ENCODE measurements at regions not wholly inside any gene's neighbourhood (a gene's known extent, or its start where the extent isn't known, plus 50 kb on each side); places are given as distances from the start of the nearest gene placed in this dataset.

DNA sequence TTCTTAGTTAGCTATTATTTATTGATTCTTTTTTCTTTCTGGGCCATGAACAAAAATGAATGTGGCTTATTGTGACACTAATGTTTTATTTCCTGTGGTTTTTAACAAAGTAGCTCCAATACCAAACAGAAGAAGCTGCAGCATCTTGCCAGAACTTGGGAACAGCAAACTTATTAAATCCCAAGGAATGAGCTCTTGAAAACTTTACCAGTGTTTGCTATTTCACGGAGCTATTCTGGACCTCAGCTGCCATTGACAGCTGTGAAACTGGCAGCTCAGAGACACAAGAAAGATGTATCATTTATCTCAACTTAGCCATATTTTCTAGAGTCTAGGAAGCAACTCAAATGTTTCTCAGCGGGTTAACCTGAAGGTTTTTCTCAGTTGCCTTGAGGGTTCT, 91.0 kb upstream of the NEUROD1 start:
- no peak for DNase-seq

DNA sequence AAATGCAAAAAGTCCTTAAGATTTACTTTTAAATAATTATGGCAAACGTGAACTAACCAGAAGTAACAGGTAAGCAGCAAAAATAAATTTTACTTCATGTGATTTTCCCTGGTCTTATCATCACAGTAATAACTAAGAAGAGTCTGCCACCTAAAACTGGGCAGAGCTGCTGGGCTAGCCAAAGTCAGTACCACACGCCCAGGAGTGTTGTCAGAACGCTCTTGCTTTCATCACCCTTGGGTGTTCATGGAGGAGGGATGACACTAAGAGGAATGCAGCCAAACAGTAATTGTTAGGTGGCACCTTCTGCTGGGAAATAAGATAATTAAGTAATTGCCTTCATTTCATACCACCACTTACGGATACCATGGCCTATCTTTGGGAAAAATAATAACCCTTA, 92.0 kb upstream of the NEUROD1 start:
- DNase-seq: no peak

DNA sequence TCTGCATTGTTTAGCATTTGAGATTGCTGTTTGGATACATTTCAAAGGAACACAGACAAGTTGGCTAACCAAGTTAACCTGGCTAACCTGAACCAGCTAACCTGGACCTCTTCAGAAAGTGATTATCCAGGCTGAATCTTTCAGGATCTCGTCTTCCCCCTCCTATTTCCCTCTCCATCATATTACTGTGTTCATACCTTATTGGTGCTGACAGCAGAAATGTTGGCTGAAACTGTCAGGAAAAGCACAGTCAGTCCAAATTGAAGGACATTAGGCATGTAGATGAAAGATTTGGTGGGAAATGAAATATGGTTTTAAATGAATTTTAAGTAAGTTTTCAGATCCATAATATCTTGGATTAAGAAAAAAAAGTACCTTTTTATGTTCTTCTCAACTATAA, 92.5 kb upstream of the NEUROD1 start:
- DNase-seq: no peak

DNA sequence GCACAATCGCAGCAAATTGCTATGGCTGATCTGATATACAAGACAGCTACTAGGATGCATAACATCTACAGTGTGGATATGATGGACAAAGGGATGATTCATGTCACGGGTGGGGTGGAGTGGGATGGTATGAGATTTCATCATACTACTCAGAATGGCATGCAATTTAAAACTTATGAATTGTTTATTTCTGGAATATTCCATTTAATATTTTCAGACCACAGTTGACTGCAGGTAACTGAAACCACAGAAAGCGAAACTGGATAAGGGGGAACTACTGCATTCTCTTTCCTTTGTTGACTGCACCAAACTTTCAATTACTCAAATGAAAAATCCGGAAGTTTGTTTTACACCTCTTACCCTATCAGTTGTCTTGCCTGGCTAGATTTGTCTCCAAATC, 94.4 kb upstream of the NEUROD1 start:
- DNase-seq: no peak

DNA sequence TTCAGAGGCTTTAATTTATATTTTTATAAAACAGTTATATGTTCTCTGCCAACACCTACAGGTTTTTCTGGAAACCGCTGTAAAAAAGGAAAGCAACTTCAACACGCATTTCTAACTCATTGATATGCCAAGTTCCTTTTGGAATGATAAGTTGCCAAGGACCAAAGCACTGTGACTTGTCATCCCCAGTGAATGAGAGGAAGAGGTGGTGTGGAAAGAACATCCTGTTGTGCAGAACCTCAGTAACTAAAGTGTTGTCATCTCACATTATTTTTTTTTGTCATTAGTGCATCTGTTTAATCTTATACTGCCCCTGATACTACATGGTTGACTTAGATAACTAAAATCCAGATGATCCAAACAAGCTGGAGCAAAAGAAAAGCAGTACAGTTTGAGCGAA, 96.0 kb upstream of the NEUROD1 start:
- no peak for DNase-seq

DNA sequence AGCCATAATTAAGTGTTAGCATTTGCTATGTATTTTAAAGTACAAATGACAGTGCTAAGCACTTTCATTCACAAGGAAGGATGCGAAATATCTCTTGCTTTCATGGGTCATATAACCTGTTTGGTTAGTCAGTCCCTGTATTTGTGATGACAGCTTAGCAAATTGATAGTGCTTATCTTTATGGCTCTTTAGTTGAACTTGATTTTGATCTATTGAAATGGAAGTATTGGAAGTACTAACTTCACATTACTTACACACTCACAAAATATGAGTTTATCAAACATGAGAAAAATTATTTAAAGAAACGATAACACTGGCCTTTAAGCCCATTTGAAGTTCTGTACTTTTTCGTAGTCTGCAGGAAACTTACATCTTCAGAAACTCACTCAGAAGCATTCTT, 97.4 kb upstream of the NEUROD1 start:
- DNase-seq: no peak

DNA sequence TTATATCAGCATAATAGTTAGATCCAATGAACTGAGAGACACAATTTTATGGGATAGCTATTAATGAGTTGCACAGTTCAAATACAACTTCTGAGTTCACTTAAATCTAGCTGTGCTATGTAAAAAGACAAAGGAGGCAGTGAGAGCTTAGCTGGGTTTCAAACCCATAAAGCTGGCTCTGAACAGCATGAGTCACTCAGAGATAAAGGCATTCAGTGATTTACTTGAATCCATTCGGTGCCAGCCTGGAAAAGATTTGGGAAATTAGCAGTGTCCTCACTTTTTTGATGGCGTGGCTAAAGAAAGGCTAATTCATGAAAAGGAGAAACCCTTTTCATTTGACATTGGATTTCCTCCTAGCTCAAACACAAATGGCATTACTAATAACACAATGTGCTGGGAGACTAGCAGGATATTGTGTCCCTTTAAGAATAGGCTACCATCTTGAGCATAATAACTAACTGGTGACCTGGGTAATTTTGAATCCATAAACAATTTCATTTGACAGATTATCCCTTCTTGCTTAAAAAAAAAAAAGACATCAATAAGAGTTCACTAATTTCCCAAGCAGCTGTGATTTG, 98.4 kb upstream of the NEUROD1 start:
- DNase-seq: no peak

DNA sequence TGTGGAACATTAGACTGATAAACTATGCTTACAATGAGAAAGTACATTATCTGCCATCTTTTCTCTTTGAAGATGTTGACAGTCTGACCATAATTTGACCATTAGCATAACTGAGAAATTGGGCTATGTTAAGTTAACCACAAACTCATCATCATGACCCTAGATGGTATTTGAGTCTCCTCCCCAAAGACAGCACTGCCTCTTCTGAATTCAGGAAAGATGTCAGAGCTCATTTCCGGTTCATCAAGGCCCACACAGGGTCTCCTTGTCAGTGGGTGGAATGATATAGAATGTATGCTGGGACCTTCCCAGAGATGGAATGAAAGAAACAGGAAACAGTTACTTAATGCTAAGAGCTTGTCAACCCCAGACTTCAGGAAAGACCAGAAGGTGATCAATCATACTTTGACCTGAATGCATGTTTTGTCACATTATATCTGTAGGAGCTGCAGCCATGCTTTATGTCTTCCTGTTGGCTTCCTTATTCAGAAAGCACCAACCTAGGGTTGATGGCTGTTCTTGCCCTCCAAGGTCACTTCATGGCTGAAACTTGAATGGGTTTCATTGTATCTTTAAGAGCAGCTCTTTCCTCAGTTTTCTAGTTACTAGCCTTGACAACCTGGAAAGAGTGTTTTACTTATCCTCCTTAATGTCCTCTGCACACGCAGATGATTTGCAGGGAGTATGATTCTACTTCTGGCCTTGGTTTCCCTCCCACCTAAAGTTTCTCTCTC, 99.1 kb upstream of the NEUROD1 start:
- DNase-seq: no peak

DNA sequence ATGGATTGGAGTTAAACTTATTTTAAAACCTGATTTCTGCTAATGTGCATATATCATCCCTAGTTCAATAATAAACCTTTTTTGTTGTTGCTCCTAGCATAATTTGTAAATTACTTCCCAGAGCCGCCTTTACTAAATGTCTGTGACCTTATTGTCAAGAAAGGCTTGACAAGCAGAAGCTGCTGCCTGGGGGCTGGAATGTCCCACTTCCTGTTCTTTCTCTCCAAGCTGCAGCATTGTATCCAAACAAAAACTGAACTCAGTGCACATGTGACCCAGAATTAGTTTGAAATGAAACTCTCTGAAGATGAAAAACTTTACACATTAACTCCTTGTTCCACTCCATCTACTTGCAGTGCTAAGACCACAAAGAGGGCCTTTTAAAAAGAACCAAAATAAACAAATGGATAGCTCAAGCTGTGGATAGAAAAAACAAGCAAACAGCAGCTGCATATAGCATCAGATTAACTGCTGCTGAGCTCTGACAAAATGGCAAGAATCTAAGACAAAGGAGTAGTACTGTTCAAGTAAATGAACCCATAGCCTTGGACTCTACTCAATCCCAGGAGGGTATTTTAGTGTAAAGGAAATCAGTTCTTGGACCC, 99.8 kb upstream of the NEUROD1 start:
- no peak for DNase-seq

DNA sequence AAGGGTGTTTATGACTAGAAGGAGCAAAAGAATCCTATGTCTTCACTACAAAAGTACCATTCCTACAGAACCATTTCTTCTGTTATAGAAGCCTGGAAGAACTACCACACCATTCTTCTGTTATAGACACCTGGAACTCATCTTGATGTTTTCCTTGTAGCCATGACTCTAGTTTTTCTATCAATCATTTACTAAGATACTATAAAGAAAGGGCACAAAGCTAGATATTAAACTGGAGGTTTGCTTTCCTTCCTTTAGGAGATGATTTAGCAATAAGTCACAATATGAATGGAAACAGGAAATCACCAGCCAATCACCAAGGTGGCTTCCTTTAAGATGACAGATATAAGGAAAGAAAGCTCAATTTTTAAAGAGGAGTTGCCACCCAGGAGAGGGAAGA, 100.3 kb upstream of the NEUROD1 start:
- no peak for DNase-seq

DNA sequence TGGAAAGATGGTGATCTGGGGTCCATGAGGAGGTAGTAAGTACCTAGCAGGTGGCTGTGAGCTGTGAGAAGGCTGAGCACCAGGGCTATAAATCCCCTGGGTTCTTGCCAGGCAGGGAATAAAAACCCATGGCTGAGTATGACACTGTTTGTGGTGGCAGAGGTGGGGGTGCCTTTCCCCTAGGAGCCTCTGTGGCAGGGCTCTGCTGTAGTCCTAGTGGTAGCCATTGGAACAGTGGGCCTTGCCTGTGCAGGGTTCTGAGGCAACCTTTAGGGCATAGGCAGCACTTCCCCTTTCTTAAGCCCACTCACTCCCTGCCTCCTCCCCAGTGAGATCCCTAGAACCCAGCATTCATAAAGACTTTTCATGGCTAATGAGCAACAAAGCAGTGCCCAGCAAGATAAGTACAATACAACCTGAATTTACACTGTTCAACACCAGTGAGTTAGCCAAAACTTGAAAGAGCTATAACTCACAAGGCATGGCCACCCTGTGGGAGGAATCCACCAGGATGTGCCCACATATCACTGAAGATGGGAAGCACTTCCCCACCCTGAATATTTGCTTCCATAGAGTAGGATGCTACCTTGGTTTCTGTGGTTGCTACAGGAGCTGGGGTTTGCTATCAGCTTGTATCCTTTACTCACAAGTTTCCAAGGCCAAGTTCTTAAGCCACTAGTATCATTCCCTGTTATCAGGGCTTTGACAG, 100.9 kb upstream of the NEUROD1 start:
- DNase-seq: no peak

DNA sequence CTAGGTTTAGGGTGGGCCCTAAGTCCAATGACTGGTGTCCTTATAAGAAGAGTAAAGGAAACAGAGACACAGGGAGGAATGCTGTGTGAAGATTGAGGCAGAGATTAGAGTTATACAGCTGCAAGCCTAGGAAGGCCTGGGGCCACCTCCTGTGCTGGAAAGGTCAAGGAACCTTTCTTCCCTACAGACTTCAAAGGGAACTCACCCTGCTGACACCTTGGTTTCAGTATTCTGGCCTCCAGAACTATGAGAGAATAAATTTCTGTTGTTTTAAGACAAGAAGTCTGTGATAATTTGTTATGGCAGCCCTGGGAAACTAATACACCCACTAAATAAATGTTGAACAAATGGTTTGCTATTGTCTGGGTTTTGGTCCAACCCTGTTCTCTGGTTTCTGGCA, 102.3 kb upstream of the NEUROD1 start:
- no peak for DNase-seq

DNA sequence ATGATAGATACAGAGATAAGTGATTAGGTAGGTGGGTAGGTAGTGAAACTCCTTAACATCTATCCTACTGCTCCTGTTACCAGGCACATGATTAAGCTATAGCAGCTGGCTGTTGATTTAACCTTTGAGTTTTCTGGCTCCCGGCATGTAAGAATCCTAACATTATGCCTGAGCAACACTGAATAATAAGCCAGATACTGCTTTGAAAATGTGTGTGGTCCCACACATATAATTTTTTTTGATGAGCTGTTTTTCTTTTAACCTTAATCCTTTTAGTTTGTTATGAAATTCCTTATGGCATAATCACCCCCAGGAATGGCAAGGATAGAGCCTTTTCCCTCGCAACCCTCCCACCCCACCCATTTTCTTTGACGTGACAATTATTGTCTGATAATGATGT, 104.2 kb upstream of the NEUROD1 start:
- no peak for DNase-seq

DNA sequence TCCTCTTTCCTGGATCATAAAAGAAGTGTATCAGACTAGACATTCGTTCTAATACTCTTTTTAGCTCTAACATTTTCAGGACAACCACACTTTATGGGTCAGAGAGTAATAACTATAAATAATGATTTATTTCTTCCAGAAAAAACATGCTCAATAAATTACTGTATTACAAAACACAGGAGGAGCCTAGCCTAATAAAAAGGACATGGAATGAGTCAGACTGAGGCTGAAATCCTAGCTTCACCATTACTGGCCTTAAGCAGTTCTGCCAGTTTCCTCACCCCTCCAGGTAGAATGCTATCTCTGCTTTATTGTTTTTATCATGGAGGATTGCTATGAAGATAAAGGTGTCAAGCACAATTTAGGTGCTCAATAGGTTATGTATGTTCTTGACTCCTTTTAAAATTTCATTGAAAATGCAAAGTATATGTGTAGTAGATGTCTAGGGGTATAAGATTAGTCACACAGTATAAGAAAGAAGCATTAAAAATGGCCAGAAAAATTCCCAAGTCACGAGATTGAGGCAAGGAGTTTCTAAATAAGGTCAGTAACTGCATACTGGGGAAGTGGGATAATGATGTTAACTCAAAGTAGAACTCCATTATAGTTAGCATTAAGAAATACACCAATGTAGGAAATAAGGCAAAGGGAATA, 105.5 kb upstream of the NEUROD1 start:
- no peak for DNase-seq

DNA sequence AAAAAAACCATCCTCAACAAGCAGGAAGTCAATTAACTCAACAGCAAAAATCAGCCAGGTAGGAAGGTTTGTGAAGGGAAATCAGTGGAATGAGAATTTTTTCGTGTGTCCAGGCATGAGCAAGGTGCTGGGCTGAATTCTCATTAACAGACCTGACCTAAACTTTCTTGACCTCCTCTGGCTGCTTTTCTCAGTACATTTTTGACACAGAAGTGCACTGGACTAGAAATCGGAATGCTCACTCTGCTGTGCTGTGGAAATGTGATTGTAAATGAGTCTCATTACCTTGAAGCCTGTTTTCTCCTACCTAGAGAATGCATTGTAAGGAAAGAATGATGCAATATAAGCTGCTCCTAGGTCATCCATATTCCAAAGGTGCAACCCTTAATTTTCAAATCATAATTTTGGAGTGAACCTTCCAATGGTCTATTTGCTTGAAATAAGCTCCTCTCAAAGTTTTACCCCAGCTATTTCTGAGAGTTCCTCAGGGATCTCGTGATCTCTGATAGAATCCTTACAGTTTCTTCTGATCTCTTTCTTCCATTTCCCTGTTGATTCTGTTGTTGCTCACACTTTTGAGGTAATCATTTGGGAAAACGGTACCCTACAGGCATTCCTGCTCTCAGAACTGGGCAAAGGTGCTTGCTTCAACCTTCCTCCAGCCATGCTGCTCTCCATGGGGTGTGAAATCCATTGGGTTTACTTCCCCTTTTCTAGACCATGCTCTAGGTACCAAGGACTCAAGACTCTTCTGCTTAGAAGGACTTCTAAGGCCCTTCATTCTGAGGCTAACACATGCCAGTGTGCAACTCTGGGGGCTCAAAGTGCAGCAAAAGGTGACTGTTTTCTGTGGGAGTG, 104.9 kb upstream of the ITPRID2 start:
- no peak for DNase-seq

DNA sequence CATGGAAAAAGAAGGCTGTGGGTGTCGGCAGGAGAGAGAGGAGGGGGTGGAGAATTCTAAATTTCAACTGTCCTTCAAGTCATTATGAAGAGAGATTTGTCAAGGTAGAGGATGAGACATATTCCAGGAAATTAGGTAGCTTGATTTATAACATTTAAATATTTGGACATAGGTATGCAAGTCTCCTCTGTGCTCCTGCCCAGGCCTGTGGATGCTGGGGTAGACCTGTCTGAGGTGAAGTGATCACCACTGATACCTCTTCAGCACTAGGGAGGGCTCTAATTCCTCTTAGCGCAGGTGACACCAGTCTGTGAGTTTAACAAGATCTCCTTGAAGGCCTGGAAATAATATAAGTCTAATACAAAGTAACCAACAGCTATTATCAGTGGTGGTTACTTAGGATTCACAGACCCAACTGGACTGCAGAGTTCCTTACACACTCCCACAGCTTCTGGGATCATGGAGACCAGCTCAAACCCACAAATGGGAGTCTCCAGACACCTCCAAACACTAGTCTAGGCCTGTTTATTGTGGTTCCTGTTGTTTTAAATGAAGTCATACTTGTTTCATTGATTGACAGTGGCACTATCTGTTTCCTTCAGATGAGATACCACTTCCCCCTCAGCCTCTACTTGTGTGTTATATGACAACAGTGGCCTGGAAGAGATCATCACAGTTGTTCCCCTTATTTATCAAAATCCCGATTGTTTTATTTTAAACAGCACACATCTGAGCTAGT, 104.1 kb upstream of the ITPRID2 start:
- DNase-seq: no peak

DNA sequence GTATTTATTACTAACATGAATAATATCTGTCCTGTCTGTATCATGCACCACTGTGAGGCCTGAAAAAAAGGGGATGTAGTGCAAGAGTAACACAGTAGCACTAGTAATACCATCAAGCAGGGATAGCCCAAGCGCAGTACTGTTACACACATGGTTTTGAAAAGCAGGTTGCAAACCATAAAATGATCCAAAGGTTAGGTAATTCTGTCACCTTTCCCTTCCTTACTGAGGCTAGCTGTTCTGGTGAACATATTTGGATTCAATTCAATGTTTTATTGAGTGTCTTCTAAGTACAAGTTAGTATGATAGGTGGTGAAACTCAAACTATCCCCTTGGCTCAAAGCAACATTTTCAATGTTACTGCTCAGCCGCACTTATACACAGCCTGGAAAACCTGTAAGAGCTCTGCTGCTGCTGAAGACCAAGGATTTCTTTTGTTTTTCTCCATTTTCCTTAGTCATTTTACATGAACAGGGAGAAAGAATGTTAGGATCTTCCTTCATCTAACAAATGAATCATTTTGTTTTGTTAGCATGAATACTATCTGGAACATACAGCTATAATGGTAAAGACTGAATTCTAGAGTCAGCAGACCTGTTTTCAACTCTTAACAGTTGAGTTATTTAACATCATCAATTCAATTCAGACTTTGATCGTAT, 102.5 kb upstream of the ITPRID2 start:
- no peak for DNase-seq

DNA sequence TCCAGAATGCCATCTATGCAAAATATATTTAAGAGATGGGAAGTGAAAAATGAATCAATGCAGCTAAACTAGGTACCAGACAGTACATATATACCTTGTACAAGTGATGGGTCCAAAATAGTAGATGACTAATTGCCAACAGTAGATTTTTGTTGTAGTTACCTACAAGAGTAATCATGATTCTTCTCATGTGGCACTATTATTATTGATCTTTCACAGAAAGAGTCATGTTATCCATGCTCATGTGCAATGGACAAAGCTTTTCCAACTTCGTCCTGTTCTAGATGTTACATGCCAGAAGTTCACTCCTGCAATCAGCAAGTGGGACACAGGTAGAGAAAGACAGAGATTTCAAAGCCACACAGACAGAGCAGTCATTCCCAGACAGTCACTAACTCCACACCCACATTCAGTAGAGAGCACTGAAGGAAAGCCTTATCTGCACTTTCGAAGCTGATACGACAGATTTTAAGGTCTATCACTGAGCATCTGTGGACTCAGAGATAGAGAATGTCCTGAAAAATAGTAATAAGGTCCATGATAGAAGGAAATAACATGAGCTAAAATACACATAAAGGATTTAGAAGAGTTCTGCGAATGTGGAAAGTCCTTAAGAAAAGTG, 101.6 kb upstream of the ITPRID2 start:
- DNase-seq: no peak

DNA sequence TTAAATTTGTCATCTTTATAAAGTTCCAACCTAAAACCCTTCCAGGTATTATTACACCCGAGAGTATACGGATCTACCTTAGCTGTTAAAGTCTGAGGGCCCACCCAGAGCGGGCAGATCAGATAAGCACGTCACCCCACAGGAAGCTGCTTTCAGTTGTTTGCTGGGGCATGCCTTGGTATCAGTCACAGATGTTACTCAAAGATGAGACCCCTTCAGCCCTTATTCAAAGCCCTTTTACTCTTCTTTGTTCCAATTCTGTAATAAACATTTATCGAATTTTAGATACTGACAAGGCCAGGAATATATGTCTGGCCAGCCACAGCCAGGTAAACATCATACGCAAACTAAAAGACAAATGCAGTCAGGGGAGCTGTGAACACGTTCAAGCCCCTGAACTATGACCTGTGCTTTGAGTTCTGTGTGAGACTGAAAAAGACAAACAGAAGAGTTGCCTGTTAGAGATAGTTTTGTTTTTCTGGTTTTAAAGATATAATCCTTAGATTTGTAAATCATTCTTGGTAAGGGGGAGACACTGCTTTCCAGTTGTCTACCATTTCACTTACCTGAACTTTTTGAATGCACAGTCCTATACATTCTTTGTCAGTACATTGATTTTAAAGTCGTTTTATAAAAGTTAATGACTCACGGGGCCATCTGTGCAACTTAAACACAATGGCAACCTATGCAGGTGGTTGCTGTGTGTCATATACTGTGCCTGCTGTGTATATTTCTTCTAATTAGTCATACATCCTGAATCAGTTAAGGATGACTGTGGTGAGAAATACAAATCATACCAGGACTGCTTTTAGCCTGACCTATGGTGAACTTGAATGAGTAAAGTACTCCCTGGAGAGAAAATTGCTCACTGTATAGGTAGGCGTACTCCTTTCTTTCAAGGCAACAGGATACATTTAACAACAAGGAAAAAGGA, 100.5 kb upstream of the ITPRID2 start:
- DNase-seq: peak; percentile 32

DNA sequence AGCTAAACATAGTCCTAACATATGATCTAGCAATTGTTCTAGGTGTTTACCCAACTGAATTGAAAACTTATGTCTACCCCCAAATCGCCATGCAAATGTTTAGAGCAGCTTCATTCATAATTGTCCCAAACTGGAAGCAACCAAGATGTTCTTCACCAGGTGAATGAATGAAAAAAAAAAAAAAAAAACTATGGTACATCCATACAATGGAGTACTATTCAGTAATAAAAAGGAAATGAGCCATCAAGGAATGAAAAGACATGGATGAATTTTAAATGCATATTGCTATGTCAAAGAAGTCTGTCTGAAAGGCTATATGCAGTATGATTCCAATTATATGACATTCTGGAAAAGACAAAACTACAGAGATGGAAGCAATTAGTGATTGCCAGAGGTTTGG, 98.6 kb upstream of the ITPRID2 start:
- DNase-seq: no peak

All from T1000 (cell line).